Panc1 (cell line): ENCODE measurements at regions not wholly inside any gene's neighbourhood (a gene's known extent, or its start where the extent isn't known, plus 50 kb on each side); places are given as distances from the start of the nearest gene placed in this dataset.

Source experiments
- ATAC-seq: fragments of 200-7000 bp; cut with Tn5 transposase; 2 replicates; pipeline ENCODE4 v1.9.1; 2020; ENCODE audit warnings: mild to moderate bottlenecking, moderate library complexity
- BruUV-seq: library from RNA; stranded (reverse); fragments of 400-500 nt; replicated peaks from 2 replicates; lab custom pipeline; 2021; lab: Mats Ljungman, UMichigan
- CTCF ChIA-PET: fragments of 300-600 bp; sonication (Branson Sonifier 250); formaldehyde crosslinking; loops from one replicate; lab custom pipeline; 2022; ENCODE audit warnings: antibody characterized with exemption; lab: Charles Lee
- POLR2A ChIA-PET: fragments of 300-600 bp; sonication (Branson Sonifier 250); formaldehyde crosslinking; loops from one replicate; lab custom pipeline; 2022; ENCODE audit warnings: antibody characterized with exemption; lab: Charles Lee
- DNase-seq: peaks from one replicate; pipeline ENCODE4 v3.0.0-alpha.2; 2010; ENCODE audit warnings: low read depth, low spot score
- H3K27ac ChIP-seq: 2 replicates; pipeline ENCODE4 v1.5.1; 2011; ENCODE audit warnings: mild to moderate bottlenecking, low read length, inconsistent platforms
- H3K27me3 ChIP-seq: fragments of 200-500 bp; sonication (Bioruptor generic); 2 replicates; pipeline ENCODE4 v1.6.0; 2014; ENCODE audit warnings: low read length, inconsistent platforms; ENCODE audit not compliant: control insufficient read depth, insufficient read depth
- H3K36me3 ChIP-seq: fragments of 200-500 bp; sonication (Bioruptor generic); 2 replicates; pipeline ENCODE4 v1.5.1; 2014; ENCODE audit warnings: inconsistent platforms, mild to moderate bottlenecking, low read length, moderate library complexity; ENCODE audit not compliant: control insufficient read depth, insufficient read depth
- H3K4me1 ChIP-seq: 2 replicates; pipeline ENCODE4 v1.5.1; 2011; ENCODE audit warnings: inconsistent platforms, mild to moderate bottlenecking, low read length, moderate library complexity; ENCODE audit not compliant: control insufficient read depth, insufficient read depth
- H3K4me3 ChIP-seq, 2 experiments: 2 replicates each; pipeline ENCODE4 v1.5.1; 2011 to 2012; ENCODE audit warnings: low read depth in 2 of 2, low read length in 2 of 2, mild to moderate bottlenecking in 2 of 2, inconsistent platforms in 1 of 2, moderate library complexity in 1 of 2
- H3K9me3 ChIP-seq: fragments of 200-500 bp; sonication (Bioruptor generic); 2 replicates; pipeline ENCODE4 v1.5.1; 2014; ENCODE audit warnings: low read depth, mild to moderate bottlenecking, inconsistent platforms, low read length, moderate library complexity; ENCODE audit not compliant: control insufficient read depth, insufficient read depth
- POLR2AphosphoS5 ChIP-seq: IDR thresholded peaks from 2 replicates; pipeline ENCODE4 v1.6.1; 2012; ENCODE audit warnings: mild to moderate bottlenecking, low read depth, low read length, moderate library complexity
- SIN3A ChIP-seq: IDR thresholded peaks from 2 replicates; pipeline ENCODE4 v1.6.1; 2012; ENCODE audit warnings: low read depth, mild to moderate bottlenecking, low read length, moderate library complexity, borderline replicate concordance; ENCODE audit not compliant: insufficient read depth
- TCF7L2 ChIP-seq: IDR thresholded peaks from 2 replicates; pipeline ENCODE4 v1.6.1; 2011; ENCODE audit warnings: mild to moderate bottlenecking, low read depth, low read length, inconsistent platforms
- in situ Hi-C: cut with HindIII; loops from 2 replicates; pipeline ENCODE4 v1.10.0; 2016; ENCODE audit warnings: low sequenced_read_pairs, low pct_unique_long_range_greater_than_20kb
- intact Hi-C: fragments of 100-400 bp; cut with micrococcal nuclease; formaldehyde crosslinking; loops from one replicate; pipeline ENCODE4 v1.10.0; 2022; ENCODE audit not compliant: unreplicated experiment
- TF ChIP-seq, protein P1 (sequence below), 2 experiments: IDR thresholded peaks; 2 replicates each; pipeline ENCODE4 v1.6.1; 2011 to 2012; ENCODE audit warnings: low read depth in 2 of 2, control low read depth in 1 of 2, low read length in 1 of 2, mild to moderate bottlenecking in 1 of 2, moderate library complexity in 1 of 2; ENCODE audit not compliant: insufficient read depth in 1 of 2
- TF ChIP-seq, protein P2 (sequence below): fragments of 450-650 bp; IDR thresholded peaks from 2 replicates; pipeline ENCODE4 v1.5.1; 2017; ENCODE audit warnings: mild to moderate bottlenecking

DNA sequence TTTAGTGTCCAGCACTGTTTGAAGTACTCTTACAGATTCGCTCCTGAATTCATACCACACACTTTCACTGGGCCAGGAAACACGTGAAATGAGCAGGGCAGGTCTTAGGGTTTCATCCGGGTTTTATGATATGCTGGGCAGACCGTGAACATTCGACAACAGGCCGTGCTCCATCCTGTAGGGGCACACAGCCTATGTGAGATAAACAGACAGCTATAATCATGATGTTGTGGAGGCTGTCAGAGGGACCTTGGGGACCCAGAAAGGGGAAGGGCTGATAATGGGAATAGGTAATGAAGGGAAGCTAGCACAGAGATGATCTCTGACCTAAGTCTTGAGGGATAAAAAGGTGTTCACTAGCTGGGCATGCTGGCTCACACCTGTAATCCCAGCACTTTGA, 110.4 kb downstream of the RIN2 start:
- no TSS peak for BruUV-seq
- Histone ChIP-seq H3K4me3 (no peak overlapping the region), H3K27me3 (no peaks in the 10 kb centered on the region), H3K36me3 (no peaks in the 10 kb centered on the region), H3K4me1 (peaks cover 9% of the 10 kb centered on the region), H3K27ac (no peak overlapping the region), H3K9me3 (no peaks in the 10 kb centered on the region; the same call in 1 of the 2 replicates)
- CTCF ChIA-PET: no interaction called here
- POLR2A ChIA-PET: no interaction called here
- TF ChIP-seq POLR2AphosphoS5 (no peak), SIN3A (no peak), TCF7L2 (no peak)
- TF ChIP-seq, protein P1, sequence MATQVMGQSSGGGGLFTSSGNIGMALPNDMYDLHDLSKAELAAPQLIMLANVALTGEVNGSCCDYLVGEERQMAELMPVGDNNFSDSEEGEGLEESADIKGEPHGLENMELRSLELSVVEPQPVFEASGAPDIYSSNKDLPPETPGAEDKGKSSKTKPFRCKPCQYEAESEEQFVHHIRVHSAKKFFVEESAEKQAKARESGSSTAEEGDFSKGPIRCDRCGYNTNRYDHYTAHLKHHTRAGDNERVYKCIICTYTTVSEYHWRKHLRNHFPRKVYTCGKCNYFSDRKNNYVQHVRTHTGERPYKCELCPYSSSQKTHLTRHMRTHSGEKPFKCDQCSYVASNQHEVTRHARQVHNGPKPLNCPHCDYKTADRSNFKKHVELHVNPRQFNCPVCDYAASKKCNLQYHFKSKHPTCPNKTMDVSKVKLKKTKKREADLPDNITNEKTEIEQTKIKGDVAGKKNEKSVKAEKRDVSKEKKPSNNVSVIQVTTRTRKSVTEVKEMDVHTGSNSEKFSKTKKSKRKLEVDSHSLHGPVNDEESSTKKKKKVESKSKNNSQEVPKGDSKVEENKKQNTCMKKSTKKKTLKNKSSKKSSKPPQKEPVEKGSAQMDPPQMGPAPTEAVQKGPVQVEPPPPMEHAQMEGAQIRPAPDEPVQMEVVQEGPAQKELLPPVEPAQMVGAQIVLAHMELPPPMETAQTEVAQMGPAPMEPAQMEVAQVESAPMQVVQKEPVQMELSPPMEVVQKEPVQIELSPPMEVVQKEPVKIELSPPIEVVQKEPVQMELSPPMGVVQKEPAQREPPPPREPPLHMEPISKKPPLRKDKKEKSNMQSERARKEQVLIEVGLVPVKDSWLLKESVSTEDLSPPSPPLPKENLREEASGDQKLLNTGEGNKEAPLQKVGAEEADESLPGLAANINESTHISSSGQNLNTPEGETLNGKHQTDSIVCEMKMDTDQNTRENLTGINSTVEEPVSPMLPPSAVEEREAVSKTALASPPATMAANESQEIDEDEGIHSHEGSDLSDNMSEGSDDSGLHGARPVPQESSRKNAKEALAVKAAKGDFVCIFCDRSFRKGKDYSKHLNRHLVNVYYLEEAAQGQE (IDR thresholded peaks at IDR 0.05; ENCODE audit: insufficient read depth in 1 of 2, low read depth in 2 of 2, low read length in 1 of 2): no peak
- TF ChIP-seq, protein P2, sequence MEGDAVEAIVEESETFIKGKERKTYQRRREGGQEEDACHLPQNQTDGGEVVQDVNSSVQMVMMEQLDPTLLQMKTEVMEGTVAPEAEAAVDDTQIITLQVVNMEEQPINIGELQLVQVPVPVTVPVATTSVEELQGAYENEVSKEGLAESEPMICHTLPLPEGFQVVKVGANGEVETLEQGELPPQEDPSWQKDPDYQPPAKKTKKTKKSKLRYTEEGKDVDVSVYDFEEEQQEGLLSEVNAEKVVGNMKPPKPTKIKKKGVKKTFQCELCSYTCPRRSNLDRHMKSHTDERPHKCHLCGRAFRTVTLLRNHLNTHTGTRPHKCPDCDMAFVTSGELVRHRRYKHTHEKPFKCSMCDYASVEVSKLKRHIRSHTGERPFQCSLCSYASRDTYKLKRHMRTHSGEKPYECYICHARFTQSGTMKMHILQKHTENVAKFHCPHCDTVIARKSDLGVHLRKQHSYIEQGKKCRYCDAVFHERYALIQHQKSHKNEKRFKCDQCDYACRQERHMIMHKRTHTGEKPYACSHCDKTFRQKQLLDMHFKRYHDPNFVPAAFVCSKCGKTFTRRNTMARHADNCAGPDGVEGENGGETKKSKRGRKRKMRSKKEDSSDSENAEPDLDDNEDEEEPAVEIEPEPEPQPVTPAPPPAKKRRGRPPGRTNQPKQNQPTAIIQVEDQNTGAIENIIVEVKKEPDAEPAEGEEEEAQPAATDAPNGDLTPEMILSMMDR: no peak
- in situ Hi-C loops (no loop called here), intact Hi-C loops (no loop called here)
- ATAC-seq (no peak), DNase-seq (no peak)

DNA sequence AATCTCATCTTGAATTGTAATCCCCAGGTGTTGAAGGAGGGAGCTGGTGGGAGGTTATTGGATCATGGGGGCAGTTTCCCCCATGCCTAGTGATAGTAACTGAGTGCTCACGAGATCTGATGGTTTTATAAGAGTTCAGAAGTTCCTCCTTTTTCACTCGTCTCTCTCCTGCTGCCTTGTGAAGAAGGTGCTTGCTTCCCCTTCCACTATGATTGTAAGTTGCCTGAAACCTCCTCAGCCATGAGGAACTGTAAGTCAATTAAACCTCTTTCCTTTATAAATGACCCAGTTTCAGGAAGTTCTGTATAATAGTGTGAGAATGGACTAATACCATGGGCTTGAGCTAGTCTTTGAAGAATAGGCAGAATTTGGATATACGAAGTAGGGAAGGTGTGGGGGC, 113.9 kb downstream of the RIN2 start:
- Histone ChIP-seq H3K27me3 (no peaks in the 10 kb centered on the region), H3K36me3 (no peaks in the 10 kb centered on the region), H3K4me1 (no peaks in the 10 kb centered on the region; the same call in 1 of the 2 replicates), H3K4me3 (no peak overlapping the region), H3K27ac (no peak overlapping the region), H3K9me3 (no peaks in the 10 kb centered on the region; the same call in 1 of the 2 replicates)
- intact Hi-C loops: no loop called here
- ATAC-seq (no peak), DNase-seq (no peak)
- no TSS peak for BruUV-seq
- ChIA-PET POLR2A (no interaction called here), CTCF (no interaction called here)
- in situ Hi-C loops: no loop called here
- TF ChIP-seq TCF7L2: no peak
- TF ChIP-seq POLR2AphosphoS5: no peak
- TF ChIP-seq SIN3A: no peak
- TF ChIP-seq, protein P1 (IDR thresholded peaks at IDR 0.05; ENCODE audit: insufficient read depth in 1 of 2, low read depth in 2 of 2, low read length in 1 of 2): no peak
- TF ChIP-seq, protein P2: no peak
